GM12864 (cell line): ENCODE measurements at regions not wholly inside any gene's neighbourhood (a gene's known extent, or its start where the extent isn't known, plus 50 kb on each side); places are given as distances from the start of the nearest gene placed in this dataset.

Source experiments
- DNase-seq: peaks from one replicate; pipeline ENCODE4 v3.0.0-alpha.2; 2011; ENCODE audit warnings: low read depth
- H3K4me3 ChIP-seq: 2 replicates; pipeline ENCODE4 v1.5.1; 2011; ENCODE audit warnings: mild to moderate bottlenecking, low read depth, low read length, control low read depth
- TF ChIP-seq, protein P1 (sequence below): IDR thresholded peaks from 2 replicates; pipeline ENCODE4 v1.5.1; 2011; ENCODE audit warnings: low read depth, mild to moderate bottlenecking, moderate library complexity, low read length, control low read depth, inconsistent platforms; ENCODE audit errors: missing control alignments

DNA sequence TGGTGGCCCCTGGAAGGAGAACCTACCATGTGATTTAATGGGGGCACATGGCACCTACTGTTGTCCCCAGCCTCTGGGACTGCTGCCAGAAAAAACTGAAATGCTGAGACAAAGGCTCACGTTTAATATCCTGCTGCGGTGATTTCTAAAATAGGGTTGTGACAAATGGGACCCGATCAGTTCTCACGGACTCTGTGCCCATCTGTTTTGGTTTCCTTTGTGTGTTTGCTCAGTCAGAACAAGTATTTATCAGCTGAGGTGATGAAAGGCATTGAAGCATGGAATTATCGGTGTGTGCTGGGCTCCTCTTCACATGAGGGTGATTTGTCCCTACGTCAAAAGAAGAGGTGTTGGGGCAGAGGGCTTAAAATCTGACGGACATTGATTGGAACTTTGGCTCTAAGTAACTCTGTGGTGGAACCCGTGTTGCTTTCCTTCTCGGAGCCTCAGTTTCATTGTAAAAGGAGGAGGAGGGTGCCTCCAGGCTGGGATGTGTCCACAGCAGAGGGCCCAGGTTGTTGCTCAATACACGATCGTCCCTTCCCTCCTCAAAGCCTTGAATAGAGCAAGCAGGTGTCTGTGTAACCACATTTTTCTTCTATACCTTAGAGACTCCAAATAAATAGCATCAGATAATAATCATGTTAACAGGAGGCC is 283.3 kb upstream of the RGMA start:
- TF ChIP-seq, protein P1, sequence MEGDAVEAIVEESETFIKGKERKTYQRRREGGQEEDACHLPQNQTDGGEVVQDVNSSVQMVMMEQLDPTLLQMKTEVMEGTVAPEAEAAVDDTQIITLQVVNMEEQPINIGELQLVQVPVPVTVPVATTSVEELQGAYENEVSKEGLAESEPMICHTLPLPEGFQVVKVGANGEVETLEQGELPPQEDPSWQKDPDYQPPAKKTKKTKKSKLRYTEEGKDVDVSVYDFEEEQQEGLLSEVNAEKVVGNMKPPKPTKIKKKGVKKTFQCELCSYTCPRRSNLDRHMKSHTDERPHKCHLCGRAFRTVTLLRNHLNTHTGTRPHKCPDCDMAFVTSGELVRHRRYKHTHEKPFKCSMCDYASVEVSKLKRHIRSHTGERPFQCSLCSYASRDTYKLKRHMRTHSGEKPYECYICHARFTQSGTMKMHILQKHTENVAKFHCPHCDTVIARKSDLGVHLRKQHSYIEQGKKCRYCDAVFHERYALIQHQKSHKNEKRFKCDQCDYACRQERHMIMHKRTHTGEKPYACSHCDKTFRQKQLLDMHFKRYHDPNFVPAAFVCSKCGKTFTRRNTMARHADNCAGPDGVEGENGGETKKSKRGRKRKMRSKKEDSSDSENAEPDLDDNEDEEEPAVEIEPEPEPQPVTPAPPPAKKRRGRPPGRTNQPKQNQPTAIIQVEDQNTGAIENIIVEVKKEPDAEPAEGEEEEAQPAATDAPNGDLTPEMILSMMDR: no peak
- no peak for DNase-seq
- H3K4me3 ChIP-seq: no peak overlapping the region

DNA sequence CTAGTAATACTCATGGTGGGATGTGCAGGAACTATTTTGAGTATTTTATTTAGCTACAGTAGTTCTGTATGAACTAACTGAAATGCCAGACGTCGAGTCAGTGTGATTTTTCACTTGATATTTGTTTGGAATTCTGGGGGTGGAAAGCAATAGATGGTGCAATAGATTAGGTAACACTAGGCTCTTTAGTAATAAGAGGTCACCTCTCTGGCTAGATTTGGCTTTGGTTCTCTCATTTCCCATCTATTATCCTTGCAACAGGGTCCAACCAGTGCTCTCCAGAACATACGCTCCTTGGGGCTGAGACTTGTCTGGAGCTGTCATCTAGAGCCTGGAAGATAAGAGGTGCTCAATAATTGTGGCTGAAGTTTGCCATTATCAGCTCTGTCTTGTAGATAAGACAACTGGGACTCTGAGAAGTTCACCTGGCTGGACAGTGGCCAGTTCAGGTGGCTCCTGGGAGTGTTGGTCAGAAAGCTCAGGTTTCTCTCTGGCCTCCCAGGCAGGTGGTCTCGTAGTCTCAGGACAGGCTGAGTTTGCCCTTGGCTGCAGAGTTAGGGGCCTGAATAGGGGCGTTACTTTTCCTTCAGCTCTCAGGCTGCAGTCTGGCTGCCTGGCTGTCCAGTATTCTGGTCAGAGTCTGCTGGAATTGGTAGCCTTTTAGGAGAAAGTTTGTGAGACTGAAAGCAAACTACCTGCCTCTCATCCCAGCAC is 277.5 kb upstream of the RGMA start:
- H3K4me3 ChIP-seq: no peak overlapping the region
- TF ChIP-seq, protein P1: no peak
- DNase-seq: no peak

DNA sequence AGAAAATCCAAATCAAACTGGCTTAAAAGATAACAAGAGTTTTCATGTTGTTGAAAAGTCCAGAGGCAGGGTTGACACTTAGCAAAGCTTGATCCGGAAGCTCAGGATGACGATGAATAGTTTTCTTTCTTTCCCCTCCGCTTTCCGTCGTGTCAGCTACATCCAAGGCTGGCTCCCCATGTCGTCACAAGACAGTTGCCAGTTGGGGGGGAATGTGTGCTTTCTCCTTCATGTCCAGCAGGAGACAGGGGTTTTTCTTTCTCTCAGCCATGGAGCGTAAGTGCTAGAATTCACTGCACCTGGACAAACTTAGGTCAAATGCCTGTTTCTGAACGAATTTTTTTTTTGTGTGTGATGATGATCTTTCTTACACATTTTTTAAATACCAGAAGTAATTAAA is 273.8 kb upstream of the RGMA start:
- no peak overlapping the region for H3K4me3 ChIP-seq
- TF ChIP-seq, protein P1: no peak
- DNase-seq: no peak

DNA sequence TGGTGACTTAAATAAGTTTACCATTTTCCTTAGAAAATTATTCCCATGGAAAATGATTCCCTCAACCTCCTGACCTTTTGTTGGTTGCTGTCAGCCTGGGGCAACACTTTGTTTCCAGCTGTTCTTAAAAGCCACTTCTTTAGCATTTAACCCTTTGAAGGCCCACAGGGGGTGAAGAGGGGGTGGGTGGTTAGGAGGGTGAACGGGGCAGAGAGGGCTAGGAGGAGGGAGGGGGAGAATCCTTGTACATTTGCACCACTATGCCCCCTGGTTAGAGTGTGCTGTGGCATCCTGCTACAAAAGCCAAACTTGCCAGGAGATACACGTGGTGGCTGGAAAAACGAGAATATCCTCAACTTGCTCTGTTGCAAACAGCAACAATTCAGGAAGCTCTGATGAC is 273.2 kb upstream of the RGMA start:
- no peak for DNase-seq
- no peak overlapping the region for H3K4me3 ChIP-seq
- TF ChIP-seq, protein P1: no peak

DNA sequence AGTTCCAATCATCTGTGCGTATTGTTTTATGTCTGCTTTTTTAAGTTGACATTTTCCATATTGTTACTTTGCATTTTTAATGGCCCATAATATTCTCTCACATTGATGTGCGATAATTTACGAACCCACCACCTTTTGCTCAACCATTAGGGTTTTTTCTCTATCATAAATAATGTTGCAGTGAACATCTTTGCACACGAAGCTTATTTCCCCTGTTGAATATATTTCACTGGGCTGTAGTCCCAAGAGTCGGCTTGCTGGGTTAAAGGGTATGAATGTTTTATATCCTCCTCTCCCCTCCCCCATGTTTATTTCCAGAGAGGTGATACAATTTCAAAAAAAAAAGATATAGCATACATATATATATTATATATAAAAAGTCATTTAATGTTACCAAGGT is 272.7 kb upstream of the RGMA start:
- TF ChIP-seq, protein P1: no peak
- no peak for DNase-seq
- H3K4me3 ChIP-seq: no peak overlapping the region

DNA sequence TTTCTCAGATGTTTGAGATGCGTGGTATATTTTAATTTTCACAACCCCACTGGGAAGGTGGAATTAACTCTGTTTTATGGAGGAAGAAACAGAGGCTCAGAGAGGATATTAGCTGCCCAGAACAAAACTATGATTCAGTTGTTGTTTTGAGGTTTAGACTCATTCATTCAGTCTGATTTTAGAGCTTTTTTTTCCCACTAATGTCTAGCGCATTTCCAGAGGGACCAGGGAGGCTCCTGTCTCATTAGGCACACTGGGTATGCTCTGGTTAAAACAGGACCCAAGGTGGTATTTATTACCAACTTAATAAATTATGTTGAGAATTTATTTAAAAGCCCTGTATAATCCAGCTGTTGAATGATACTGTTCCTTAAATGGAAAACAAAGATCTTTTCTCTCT is 272.0 kb upstream of the RGMA start:
- no peak overlapping the region for H3K4me3 ChIP-seq
- no peak for DNase-seq
- TF ChIP-seq, protein P1: no peak

DNA sequence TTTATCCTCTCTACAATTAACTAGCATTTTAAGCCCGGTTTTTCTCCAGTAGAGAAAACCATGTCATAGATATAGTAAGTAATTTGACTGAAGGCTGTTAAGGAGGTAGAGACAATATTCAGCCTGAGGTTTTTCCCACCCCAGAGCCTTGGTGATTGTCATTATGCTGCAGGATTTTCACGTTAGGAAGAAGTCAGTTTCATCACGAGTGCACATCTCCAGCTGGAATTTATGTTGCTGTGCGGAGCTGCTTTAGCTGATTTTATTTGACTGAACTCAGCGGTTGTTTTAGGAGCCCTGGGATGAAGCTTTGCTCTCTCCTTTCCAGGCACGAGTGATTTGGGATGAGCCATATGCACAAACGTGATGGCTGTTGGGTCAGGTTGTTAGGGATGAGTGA is 271.3 kb upstream of the RGMA start:
- no peak for DNase-seq
- TF ChIP-seq, protein P1: no peak
- H3K4me3 ChIP-seq: no peak overlapping the region
